ENCODE measurements at regions not wholly inside any gene's neighbourhood (a gene's known extent, or its start where the extent isn't known, plus 50 kb on each side); places are given as distances from the start of the nearest gene placed in this dataset.

- TF ChIP-seq POLR2AphosphoS5 (IDR thresholded peaks at IDR 0.05) (no peak), CTCF (IDR thresholded peaks at IDR 0.05) (no peak)
Observed at GRCh38 chr4:137896221-137896737, 345.9 kb downstream of the SLC7A11 start.

Measured in suprapubic skin (tissue), 3 donors.